DMS 273 (cell line): ENCODE measurements at regions not wholly inside any gene's neighbourhood (a gene's known extent, or its start where the extent isn't known, plus 50 kb on each side); places are given as distances from the start of the nearest gene placed in this dataset.
"Not testable (repeated sequence)": the region's sequence is repeated elsewhere in the genome, so short reads cannot be mapped to it uniquely, and the experiment has no call there.

ENCODE experiments used
- DNase-seq: peaks from one replicate; lab custom pipeline; 2025; ENCODE audit not compliant: unreplicated experiment; lab: John Stamatoyannopoulos, UW

DNA sequence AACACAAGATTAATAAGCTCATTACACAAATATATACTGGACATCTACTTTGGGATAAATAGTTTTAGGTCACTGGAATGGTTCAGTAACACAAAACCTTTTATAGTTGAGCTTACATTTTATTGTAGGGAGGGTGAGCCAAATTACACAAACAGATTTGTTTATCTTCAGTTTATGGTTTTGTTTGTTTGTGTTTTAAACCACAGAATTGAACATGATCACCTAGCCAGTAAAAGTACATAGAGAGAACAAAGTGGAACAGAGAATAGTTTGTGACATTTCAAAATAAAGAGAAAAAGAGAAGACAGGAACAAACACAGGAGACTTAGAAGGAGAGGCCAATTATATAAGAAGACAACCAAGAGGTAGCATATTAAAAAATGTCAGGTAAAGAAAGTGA, 1930.2 kb upstream of the PCDH20 start:
- no peak for DNase-seq

DNA sequence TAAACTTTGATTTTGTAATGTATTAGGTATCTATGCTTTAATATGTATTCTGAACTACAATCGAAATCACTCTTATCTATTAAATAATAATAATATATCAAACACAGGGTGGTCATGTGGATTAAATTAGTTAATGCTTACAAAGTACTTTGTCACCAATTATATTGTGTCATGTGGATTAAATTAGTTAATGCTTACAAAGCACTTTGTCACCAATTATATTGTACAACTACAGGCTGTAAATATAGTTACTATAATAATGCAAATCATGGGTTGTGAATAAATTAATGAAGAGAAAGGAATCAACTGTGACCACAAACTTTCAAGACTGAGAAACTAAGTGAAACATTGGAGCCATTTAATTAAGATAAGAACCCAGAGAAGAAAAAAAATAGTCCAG, 1929.1 kb upstream of the PCDH20 start:
- no peak for DNase-seq

DNA sequence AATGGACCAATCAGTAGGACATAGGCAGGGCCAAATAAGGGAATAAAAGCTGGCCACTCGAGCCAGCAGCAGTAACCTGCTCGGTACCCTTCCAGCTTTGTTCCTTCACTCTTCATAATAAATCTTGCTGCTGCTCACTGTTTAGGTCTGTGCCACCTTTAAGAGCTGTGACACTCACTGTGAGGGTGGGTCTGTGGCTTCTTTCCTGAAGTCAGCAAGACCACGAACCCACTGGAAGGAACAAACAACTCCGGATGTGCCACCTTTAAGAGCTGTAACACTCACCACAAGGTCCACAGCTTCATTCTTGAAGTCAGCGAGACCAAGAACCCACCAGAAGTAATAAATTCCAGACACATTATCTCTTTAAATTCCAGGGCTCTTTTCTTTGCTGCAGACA, 1922.3 kb upstream of the PCDH20 start:
- no peak for DNase-seq

DNA sequence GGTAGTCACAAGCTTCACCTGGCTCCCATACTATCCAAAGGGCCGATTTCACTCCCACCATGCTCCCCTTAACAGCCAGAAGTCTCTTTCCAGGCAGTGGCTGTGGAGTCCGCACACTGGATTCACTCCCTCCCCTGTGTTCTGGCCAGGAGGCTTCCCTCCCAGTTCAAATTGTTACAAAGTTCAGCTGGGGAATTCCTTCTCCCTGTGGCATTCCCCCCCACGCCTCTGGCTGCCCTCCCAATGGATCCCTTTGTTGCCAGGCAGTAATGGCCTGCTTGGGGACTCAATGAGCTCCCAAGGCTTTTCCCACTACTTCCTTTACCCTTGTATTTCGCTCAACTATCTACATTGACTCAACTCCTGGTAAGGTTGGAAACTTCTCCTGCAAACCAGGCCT, 1921.4 kb upstream of the PCDH20 start:
- DNase-seq = no peak

DNA sequence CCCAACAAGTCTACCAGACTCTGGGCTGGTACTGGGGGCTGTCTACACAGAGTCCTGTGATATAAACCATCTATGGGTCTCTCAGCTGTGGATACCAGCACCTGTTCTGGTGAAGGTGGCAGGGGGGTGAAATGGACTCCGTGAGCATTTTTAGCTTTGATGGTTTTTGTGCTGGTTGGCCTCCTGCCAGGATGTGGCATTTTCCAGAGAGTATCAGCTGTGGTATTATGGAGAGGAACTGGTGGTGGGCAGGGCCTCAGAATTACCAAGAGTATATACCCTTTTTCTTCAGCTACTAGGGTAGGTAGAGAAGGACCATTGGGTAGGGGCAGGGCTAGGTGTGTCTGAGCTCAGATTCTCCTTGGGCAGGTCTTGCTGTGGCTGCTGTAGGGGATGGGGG, 1920.9 kb upstream of the PCDH20 start:
- DNase-seq = no peak

DNA sequence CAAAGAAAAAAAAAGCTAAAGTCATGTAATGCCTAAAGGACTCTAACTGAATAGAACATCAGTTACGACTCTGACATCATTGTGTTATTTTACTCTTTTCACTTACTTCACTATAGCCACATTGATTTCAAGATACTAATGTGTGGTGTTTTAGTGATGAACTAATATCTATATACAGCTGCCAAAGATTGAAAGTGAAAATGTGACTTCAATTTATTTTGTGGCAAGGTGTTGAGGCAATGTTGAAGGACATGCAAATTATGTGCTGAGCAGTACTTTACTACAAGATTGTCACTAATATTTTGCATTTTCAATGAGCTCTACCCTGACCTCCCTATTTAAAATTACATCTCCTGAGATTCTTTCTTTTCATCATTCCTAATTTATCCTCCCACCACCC, 1911.9 kb upstream of the PCDH20 start:
- no peak for DNase-seq

DNA sequence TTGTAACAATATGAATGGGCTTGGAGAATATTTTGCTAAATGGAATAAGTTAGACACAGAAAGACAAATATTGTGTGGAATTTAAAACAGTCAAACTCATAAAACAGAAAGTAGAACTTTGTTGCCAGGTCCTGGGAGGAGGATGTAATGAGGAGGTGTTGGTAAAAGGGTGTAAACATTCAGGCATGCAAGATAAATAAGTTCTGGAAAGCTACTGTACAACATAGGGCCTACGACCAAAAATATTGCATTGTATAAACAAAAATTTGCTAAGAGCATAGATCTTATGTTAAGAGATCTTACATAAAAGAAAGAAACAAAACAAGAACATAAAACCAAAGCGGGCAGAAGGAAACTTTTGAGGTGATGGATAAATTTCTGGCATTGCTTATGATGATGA, 1907.8 kb upstream of the PCDH20 start:
- DNase-seq = no peak

DNA sequence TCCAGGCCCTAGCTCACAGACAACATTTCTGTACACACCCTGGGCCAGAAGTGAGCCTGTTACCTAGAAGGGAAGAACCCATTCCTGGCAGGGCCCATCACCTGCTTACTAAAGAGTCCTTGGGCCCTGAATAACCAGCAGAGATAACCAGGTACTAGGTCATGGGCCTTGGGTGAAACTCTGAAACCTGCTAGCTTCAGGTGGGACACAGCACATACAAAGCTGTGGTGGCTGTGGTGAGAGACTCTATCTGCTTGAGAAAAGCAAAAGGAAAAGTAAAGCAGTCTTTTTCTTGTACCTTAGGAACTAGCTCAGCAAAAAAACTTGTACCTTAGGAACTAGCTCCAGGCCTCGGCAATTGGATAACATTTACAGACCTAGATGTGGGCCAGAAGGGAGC, 1895.9 kb upstream of the PCDH20 start:
- DNase-seq = no peak

DNA sequence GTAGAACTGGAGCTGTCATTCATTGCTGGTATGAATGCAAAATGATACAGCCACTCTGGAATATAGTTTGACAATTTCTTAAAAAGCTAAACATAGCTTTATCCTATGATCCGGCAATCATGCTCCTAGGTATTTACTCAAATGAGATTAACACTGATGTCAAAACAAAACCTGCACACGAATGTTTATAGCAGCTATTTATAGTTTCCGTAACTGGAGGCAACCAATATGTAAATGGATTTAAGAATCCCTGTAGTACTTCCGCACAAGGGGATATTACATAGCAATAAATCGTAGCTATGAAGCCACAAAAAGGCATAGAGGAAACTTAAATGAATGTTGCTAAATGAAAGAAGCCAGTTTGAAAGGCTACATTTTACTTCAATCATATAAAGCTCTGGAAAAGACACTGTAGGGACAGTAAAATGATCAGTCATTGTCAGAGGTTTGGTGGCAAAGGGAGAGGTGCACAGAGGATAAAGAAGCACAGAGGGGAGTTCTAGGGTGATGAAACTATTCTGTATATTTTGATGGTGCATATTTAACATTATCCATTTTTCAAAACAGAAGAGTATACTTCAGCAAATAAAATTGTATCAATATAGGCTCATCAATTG, 1893.0 kb upstream of the PCDH20 start:
- no peak for DNase-seq

DNA sequence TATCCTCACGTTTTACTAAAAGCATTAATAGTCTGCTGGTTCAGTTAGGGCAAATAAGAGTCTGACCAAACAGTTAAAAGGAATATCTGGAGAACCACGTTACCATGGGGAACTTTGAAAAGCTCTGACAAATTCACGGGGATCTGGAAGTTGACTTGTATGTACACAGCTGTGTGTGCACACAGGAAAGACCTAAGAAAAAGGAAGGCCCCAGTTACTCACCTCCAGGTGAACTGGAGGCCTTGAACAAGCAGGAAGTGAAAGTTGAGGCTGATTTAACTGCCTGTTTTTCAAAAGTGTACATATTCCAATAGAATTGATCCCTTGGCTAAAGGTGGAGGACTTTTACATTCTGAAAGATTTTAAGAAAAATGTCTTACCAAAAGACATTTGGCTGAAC, 1891.6 kb upstream of the PCDH20 start:
- no peak for DNase-seq

DNA sequence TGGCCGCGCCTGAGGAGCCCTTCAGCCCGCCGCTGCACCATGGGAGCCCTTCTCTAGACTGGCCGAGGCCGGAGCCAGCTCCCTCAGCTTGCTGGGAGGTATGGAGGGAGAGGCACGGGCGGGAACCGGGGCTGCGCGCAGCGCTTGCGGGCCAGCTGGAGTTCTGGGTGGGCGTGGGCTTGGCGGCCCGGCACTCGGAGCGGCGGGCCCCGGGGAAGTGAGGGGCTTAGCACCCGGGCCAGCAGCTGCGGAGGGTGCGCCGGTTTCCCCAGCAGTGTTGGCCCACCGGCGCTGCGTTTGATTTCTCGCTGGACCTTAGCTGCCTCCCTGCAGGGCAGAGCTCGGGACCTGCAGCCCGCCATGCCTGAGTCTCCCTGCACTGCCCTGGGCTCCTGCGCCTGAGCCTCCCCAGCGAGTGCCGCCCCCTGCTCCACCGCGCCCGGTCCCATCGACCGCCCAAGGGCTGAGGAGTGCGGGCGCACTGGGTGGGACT, 1890.0 kb upstream of the PCDH20 start:
- DNase-seq = no peak

DNA sequence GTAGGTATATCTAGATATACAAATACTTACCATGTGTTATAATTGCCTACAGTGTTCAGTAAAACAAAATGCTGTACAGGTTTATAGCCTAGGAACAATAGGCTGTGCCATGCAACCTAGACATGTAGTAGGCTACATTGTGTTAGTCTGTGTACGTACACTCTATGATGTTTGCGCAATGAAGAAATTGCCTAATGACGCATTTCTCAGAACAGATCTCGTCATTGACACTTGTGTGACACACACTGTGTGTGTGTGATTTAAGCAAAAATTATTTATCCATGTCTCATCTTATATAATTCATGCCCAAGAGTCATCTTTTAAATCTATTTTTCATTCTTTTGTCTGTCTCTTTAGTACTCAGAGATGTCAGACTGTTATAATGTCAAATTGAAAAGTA, 1888.8 kb upstream of the PCDH20 start:
- DNase-seq = no peak

DNA sequence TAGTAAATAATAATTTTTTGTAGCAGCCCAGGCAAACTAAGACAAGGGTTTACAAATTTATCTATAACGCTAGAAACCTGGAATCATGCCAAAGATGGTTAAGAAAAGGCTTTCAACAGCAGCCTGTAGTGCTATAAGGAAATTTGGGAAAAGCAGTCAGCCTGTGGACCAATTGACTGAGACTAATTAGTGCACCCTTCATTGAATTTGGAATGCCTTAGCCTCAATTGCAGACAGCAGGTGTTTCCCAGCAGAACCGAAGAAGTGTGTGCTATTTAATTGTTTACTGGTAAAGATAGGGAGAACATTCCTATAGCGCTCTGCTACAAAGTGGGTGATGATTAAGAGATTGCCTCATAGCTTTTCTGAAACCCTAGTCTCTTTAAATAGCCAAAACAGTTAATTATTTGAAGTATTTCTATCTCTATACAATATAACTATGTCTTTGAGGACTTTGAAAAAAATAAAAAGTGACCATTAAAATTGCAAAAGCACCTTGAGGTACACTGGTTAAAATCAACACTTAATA, 1884.3 kb upstream of the PCDH20 start:
- DNase-seq = no peak

DNA sequence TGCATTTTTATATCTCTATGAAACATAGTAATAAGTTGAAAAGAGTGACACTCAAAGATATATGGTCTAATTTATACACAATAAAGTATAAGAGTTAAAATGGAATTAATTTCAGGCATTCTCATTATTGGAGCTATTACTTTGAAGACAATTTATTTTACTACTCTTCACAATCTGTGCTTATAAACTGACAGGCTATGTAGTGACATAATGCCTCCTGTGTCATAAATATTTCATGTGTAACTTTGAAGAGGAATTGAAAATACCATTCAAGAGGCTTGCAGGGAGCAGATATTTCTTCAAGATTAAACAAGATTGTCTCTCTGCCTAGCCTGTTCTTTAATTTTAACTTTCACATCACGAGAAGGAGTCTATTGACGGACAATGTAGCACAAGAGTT, 1881.5 kb upstream of the PCDH20 start:
- DNase-seq = no peak

DNA sequence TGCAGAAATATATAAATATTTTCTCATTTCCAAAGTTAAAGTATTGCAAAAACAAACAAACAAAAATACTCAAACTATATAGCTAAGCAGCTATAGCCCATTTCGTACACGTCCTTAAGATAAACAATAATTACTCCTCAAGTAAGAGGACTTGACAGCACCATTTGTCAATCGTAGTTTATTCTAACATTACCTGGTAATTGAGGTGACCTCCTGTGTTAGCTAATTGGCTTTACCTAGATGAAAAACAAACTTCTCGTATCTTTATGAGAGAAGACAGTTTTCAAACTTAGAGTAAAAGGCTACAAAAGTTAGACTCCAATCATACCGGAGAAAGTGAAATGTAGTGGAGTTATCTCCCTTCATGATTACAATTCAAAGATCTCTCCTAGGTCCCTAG, 1876.1 kb upstream of the PCDH20 start:
- DNase-seq = no peak

DNA sequence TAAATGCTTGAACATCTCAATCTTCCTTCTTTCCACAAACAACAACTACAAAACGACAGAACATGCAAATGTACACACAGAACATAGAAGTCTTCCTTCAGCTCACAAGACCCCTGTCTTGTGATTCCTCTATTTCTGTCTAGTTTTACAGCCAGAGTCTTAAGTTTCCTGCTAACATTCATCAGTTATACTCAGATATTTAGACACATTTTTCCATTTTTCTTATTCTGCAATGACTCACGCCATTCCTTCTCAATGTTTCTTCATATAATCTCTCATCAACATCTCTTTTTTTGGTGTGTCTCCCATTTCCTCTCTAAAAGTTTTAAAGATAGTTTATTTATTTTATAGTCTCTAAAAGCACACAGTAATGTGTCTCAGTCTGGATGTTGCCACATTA, 1872.9 kb upstream of the PCDH20 start:
- no peak for DNase-seq

DNA sequence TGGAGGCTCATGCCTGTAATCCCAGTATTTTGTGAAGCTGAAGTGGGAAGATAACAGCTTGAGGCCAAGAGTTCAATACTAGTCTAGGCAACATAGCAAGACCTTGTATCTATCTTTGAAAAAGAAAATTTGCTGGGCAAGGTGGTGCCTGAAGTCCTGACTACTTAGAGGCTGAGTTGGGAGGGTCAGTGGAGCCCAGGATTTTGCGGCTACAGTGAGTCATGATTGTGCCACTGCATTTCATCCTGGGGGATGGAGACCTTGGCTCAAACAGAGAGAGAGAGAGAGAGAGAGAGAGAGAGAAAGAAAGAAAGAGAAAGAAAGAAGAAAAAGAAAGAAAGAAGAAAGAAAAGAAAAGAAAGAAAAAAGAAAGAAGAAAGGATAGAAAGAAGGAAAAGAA, 1872.3 kb upstream of the PCDH20 start:
- no peak for DNase-seq

DNA sequence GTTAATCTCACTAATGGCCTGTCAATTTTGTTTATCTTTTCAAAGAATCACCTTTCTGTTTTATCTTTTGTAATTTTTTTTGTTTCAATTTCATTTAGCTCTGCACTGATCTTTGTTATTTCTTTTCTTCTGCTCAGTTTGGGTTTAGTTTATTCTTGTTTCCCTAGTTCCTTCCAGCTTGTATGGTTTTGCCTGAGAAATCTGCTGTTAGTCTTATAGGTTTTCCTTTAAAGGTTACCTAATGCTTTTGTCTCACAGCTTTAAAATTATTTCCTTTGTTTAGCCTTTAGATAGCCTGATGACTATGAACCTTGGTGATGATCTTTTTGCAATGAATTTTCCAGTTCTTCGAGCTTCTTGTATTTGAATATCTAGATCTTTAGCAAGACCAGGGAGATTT, 1869.8 kb upstream of the PCDH20 start:
- no peak for DNase-seq

DNA sequence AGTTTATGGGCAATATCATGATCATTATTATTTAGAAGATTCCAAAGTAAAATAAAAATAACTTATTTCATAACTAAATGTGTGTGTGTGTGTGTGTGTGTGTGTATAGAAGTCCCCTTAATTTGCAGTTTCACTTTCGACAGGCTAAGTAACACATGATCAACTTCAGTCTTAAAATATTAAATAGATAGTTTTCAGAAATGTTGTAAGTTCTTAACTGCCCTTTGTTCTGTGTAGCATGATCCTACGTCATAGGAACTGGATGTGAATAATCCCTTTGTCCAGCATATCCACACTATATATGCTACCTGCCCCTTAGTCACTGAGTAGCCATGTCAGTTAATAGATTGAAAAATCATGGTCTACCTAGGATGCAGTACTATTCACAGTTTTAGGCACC, 1863.5 kb upstream of the PCDH20 start:
- no peak for DNase-seq

DNA sequence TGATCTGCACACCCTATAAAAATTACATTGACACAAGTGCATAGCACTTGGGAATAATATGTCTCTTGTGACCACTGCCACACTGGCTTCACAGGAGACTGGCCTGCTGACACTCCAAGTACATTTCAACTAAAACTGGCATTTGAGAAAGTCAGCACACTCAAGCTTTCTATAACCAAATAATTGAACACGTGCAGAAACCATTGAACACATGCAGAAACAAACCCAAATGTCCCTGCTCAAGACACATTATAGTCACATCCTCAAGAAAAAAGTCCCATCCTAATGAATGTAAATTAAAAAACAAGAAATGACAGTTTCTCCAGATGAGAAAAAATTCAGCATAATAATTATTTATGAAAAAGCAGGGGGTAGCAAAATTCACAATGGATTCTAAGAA, 1859.1 kb upstream of the PCDH20 start:
- no peak for DNase-seq

DNA sequence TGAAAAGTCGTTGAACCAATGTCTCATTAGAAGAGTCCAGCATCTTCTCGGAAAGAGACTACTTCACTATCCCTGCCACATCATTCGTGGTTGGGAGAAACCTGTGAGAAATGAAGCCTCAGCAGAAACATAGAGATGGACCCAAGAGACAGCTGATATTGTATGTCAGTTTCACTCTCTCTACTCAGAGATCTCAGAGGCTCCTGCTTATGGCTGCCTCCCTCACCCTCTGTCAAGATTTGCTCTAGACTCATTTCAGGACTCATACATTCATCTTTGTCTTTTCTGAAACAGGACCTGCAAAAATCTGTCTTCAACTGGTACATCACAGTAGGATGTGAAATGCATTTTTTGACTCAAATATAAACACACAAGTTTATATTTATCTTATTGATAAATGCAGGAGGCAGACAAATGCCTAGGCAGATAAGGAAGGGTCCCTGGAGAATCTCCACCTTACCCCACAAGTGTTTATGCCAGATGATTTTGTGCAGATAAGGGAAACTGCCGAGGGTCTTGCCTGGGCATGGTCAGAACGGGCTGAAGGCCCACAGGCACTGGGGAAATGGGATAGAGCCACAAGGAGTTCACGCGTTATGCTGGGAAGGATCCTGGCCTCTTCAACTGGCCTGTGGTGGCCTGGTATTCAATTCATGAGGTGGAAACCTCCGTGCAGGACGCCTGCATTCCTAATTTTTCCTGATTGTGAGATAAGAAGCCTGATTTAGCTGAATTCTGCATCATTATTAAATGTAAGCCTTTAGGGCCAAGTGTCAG, 1834.0 kb upstream of the PCDH20 start:
- DNase-seq = no peak

DNA sequence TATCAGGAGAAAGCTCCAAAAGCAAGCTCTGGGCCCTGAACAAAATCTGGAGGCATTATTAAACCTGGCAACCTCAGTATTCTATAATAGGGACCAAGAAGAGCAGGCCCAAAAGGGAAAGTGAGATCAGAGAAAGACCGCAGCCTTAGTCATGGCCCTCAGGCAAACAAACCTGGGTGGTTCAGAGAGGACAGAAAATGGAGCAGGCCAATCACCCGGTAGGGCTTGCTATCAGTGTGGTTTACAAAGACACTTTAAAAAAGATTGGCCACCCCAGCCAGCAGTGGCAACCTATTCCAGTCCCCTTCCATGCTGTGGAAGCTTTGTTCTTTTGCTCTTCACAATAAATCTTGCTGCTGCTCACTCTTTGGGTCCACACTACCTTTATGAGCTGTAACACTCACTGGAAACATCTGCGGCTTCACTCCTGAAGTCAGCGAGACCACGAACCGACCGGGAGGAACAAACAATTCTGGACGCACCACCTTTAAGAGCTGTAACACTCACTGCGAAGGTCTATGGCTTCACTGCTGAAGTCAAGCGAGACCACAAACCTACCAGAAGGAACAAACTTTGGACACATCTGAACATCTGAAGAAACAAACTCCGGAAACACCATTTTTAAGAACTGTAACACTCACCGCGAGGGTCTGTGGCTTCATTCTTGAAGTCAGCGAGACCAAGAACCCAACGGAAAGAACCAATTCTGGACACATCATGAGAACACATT, 1821.2 kb upstream of the PCDH20 start:
- not testable (repeated sequence) for DNase-seq
